HCT116 (cell line): ENCODE measurements at regions not wholly inside any gene's neighbourhood (a gene's known extent, or its start where the extent isn't known, plus 50 kb on each side); places are given as distances from the start of the nearest gene placed in this dataset.

ENCODE experiments used
- ATAC-seq: fragments of 200-7000 bp; cut with Tn5 transposase; 2 replicates; pipeline ENCODE4 v1.9.1; 2020; ENCODE audit warnings: mild to moderate bottlenecking, moderate library complexity
- BruUV-seq: library from RNA; stranded (reverse); fragments of 400-500 nt; replicated peaks from 2 replicates; lab custom pipeline; 2021; lab: Mats Ljungman, UMichigan
- CTCF ChIA-PET: fragments of 300-600 bp; sonication (Branson Sonifier 250); formaldehyde crosslinking; loops from one replicate; lab custom pipeline; 2021; ENCODE audit warnings: antibody characterized with exemption; lab: Charles Lee
- POLR2A ChIA-PET: fragments of 300-600, 350-600 bp; sonication (Branson Sonifier 250); formaldehyde crosslinking; loops from one replicate; lab custom pipeline; 2021; ENCODE audit warnings: antibody characterized with exemption; lab: Charles Lee
- RAD21 ChIA-PET, 2 experiments: fragments of 300-600 bp; sonication (Branson Sonifier 250); formaldehyde crosslinking; loops; one replicate each; lab custom pipeline; 2023; ENCODE audit warnings: low total read pairs in 2 of 2; ENCODE audit not compliant: uncharacterized antibody in 2 of 2, unreplicated experiment in 2 of 2, low non-redundant PET in 1 of 2; lab: Charles Lee
- DNase-seq: peaks from one replicate; pipeline ENCODE4 v3.0.0-alpha.2; 2010; ENCODE audit warnings: low read depth, low spot score
- H2AFZ ChIP-seq: fragments of 200-600 bp; shearing (Covaris generic), sonication (generic); 2 replicates; pipeline ENCODE4 v1.6.1; 2017; ENCODE audit warnings: low read depth, mixed run types, mixed read lengths, antibody characterized with exemption, low read length; ENCODE audit not compliant: poor library complexity, severe bottlenecking
- H3K27ac ChIP-seq: 2 replicates; pipeline ENCODE4 v1.5.1; 2012; ENCODE audit warnings: low read depth, low read length
- H3K27me3 ChIP-seq: fragments of 200-600 bp; sonication (generic); 2 replicates; pipeline ENCODE4 v1.6.1; 2016; ENCODE audit warnings: mixed run types, low read length, mixed read lengths; ENCODE audit not compliant: insufficient read depth
- H3K36me3 ChIP-seq, 2 experiments: fragments of 200-500 bp in 1 of 2; fragments of 200-600 bp in 1 of 2; sonication (Bioruptor generic) in 1 of 2; sonication (generic) in 1 of 2; 2 replicates each; pipeline versions ENCODE4 v1.5.1 to v1.6.1; 2014 to 2016; ENCODE audit warnings: low read length in 2 of 2, inconsistent platforms in 1 of 2, mixed read lengths in 1 of 2, mixed run types in 1 of 2; ENCODE audit not compliant: insufficient read depth in 2 of 2, control insufficient read depth in 1 of 2
- H3K4me1 ChIP-seq, 2 experiments: fragments of 200-600 bp in 1 of 2; sonication (generic) in 1 of 2; 2 replicates each; pipeline versions ENCODE4 v1.5.1 to v1.6.1; 2012 to 2017; ENCODE audit warnings: low read length in 2 of 2, inconsistent platforms in 1 of 2, mild to moderate bottlenecking in 1 of 2, mixed read lengths in 1 of 2, mixed run types in 1 of 2, moderate library complexity in 1 of 2; ENCODE audit not compliant: insufficient read depth in 2 of 2, control insufficient read depth in 1 of 2
- H3K4me2 ChIP-seq: fragments of 200-600 bp; sonication (generic); 2 replicates; pipeline ENCODE4 v1.6.1; 2017; ENCODE audit warnings: mixed run types, low read length, mixed read lengths
- H3K4me3 ChIP-seq, 2 experiments: fragments of 200-600 bp in 1 of 2; sonication (generic) in 1 of 2; replicated peaks in 1 of 2; 2 replicates each; pipeline ENCODE4 v1.5.1; 2011 to 2016; ENCODE audit warnings: low read length in 2 of 2, control low read depth in 1 of 2, low read depth in 1 of 2, mild to moderate bottlenecking in 1 of 2, mixed read lengths in 1 of 2, mixed run types in 1 of 2
- H3K79me2 ChIP-seq: fragments of 200-600 bp; sonication (generic); 2 replicates; pipeline ENCODE4 v1.6.1; 2017; ENCODE audit warnings: mild to moderate bottlenecking, mixed run types, low read length, moderate library complexity, mixed read lengths; ENCODE audit not compliant: insufficient read depth
- H3K9ac ChIP-seq: fragments of 200-600 bp; sonication (generic); 2 replicates; pipeline ENCODE4 v1.6.1; 2016; ENCODE audit warnings: low read length, mixed read lengths
- H3K9me2 ChIP-seq: fragments of 200-600 bp; sonication (generic), shearing (Covaris generic); 2 replicates; pipeline ENCODE4 v1.6.1; 2017; ENCODE audit warnings: mixed run types, mild to moderate bottlenecking, moderate library complexity; ENCODE audit not compliant: insufficient read depth
- H3K9me3 ChIP-seq, 2 experiments: fragments of 200-500 bp in 1 of 2; fragments of 200-600 bp in 1 of 2; sonication (Bioruptor generic) in 1 of 2; sonication (generic) in 1 of 2; 2 replicates each; pipeline ENCODE4 v1.6.1; 2014 to 2017; ENCODE audit warnings: low read length in 2 of 2, mixed read lengths in 2 of 2, inconsistent platforms in 1 of 2, low read depth in 1 of 2, mild to moderate bottlenecking in 1 of 2, mixed run types in 1 of 2, moderate library complexity in 1 of 2; ENCODE audit not compliant: control insufficient read depth in 1 of 2, insufficient read depth in 1 of 2
- H4K20me1 ChIP-seq: fragments of 200-600 bp; sonication (generic), shearing (Covaris generic); 2 replicates; pipeline ENCODE4 v1.6.1; 2017; ENCODE audit warnings: mixed run types, mild to moderate bottlenecking, moderate library complexity; ENCODE audit not compliant: insufficient read depth
- CBX3 ChIP-seq: IDR thresholded peaks from 2 replicates; pipeline ENCODE4 v1.6.1; 2012; ENCODE audit warnings: low read depth
- CEBPB ChIP-seq: IDR thresholded peaks from 2 replicates; pipeline ENCODE4 v1.6.1; 2012; ENCODE audit warnings: low read depth
- ELF1 ChIP-seq: IDR thresholded peaks from 2 replicates; pipeline ENCODE4 v1.6.1; 2012; ENCODE audit warnings: low read depth, borderline replicate concordance
- FOSL1 ChIP-seq: IDR thresholded peaks from 2 replicates; pipeline ENCODE4 v1.6.1; 2012; ENCODE audit warnings: low read depth
- MAX ChIP-seq: IDR thresholded peaks from 2 replicates; pipeline ENCODE4 v1.6.1; 2012
- RAD21 ChIP-seq: IDR thresholded peaks from 2 replicates; pipeline ENCODE4 v1.6.1; 2012; ENCODE audit warnings: low read depth, mild to moderate bottlenecking
- REST ChIP-seq: IDR thresholded peaks from 2 replicates; pipeline ENCODE4 v1.6.1; 2012; ENCODE audit warnings: low read depth
- SP1 ChIP-seq: IDR thresholded peaks from 2 replicates; pipeline ENCODE4 v1.6.1; 2012; ENCODE audit warnings: low read depth
- SRF ChIP-seq: IDR thresholded peaks from 2 replicates; pipeline ENCODE4 v1.6.1; 2012; ENCODE audit warnings: low read depth
- YY1 ChIP-seq: IDR thresholded peaks from 2 replicates; pipeline ENCODE4 v1.6.1; 2011; ENCODE audit warnings: low read length, low read depth, moderate library complexity, mild to moderate bottlenecking; ENCODE audit not compliant: insufficient replicate concordance; ENCODE audit errors: extremely low read depth
- ZBTB33 ChIP-seq: IDR thresholded peaks from 2 replicates; pipeline ENCODE4 v1.6.1; 2011; ENCODE audit warnings: mild to moderate bottlenecking, low read length, moderate library complexity; ENCODE audit not compliant: insufficient replicate concordance; ENCODE audit errors: extremely low read depth
- ZNF274 ChIP-seq: fragments of 200-500 bp; sonication (Bioruptor generic); IDR thresholded peaks from 2 replicates; pipeline ENCODE4 v1.6.1; 2014; ENCODE audit warnings: mild to moderate bottlenecking, low read depth, low read length, inconsistent platforms
- intact Hi-C: fragments of 100-400 bp; cut with micrococcal nuclease; formaldehyde crosslinking; loops from 2 replicates; pipeline ENCODE4 v1.10.0; 2022

GRCh38 chr5:77876316-77876715 is 100.2 kb upstream of the TBCA start:
- CTCF ChIA-PET: no interaction called here
- Histone ChIP-seq H3K9ac (no peak overlapping the region), H3K36me3 (no peaks in the 10 kb centered on the region), H3K27ac (no peak overlapping the region), H3K79me2 (no peaks in the 10 kb centered on the region), H4K20me1 (no peaks in the 10 kb centered on the region), H2AFZ (no peak overlapping the region), H3K27me3 (no peaks in the 10 kb centered on the region), H3K9me2 (no peaks in the 10 kb centered on the region; the same call in 1 of the 2 replicates), H3K9me3 (no peaks in the 10 kb centered on the region), H3K4me1 (peaks cover 4 to 21% of the 10 kb centered on the region in 2 experiments; a peak in 3 of 4 replicates), H3K4me2 (no peak overlapping the region), H3K4me3 (no peak overlapping the region)
- RAD21 ChIA-PET: interaction anchor here in 1 of 2 experiments (0.6 kb wide), 1 partner anchor 60 kb away, joined by 3 read pairs; no protein-coding TSS in a partner anchor
- intact Hi-C loops: no loop called here
- BruUV-seq: no TSS peak
- DNase-seq (no peak), ATAC-seq (no peak)
- TF ChIP-seq YY1 (no peak), CBX3 (no peak), REST (no peak), SRF (no peak), ZBTB33 (no peak), ELF1 (no peak), RAD21 (no peak), SP1 (no peak), MAX (no peak), ZNF274 (no peak), CEBPB (no peak), FOSL1 (no peak)
- POLR2A ChIA-PET: no interaction called here
